ENCODE measurements at regions not wholly inside any gene's neighbourhood (a gene's known extent, or its start where the extent isn't known, plus 50 kb on each side); places are given as distances from the start of the nearest gene placed in this dataset.

DNA sequence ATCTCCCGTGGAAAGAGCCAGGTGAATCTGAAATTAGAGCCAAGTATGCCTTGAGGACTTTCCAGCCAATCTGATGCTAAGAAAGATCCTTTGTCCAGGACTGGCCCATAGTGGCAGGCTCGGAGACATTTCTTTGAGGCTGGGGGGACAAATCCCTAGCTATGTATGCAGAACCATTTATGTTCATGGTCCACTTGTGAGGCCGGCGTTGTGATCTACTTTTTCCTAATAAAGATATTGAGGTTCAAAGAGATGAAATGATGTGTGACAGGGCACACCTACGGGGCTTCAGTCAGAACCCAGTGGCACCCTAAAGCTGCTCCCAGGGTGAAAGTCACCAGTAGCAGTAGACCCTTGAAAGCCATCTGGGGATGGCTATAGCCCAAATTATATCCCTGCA lies 120.3 kb upstream of the MAFB start:
- FAIRE-seq (no peak), DNase-seq (ENCODE audit: low read depth) (no peak)
- no peak overlapping the region for H3K4me2 ChIP-seq (ENCODE audit: low read length)

GRCh38 chr20:40810332-40811000 lies 121.4 kb upstream of the MAFB start:
- Histone ChIP-seq H2AFZ (ENCODE audit: low read depth, low read length) (no peak overlapping the region), H3K36me3 (ENCODE audit: insufficient read depth, low read length) (no peaks in the 10 kb centered on the region), H3K4me3 (ENCODE audit: insufficient read depth, low read depth, low read length) (no peak overlapping the region), H3K4me1 (ENCODE audit: insufficient read depth, low read length) (no peaks in the 10 kb centered on the region), H3K27ac (ENCODE audit: low read depth, low read length) (no peak overlapping the region), H3K4me2 (ENCODE audit: low read length) (no peak overlapping the region), H3K27me3 (ENCODE audit: insufficient read depth, low read length) (peaks cover 6% of the 10 kb centered on the region), H3K79me2 (ENCODE audit: insufficient read depth, low read length) (no peaks in the 10 kb centered on the region), H3K9me3 (ENCODE audit: insufficient read depth, low read depth, low read length) (no peaks in the 10 kb centered on the region), H4K20me1 (ENCODE audit: insufficient read depth, low read length) (no peaks in the 10 kb centered on the region), H3K9ac (ENCODE audit: low read length) (no peak overlapping the region)
- Mint-ChIP-seq H3K36me3 (ENCODE audit: low read depth, unreplicated experiment) (peaks cover 2% of the 10 kb centered on the region), H3K9me3 (ENCODE audit: unreplicated experiment) (no peaks in the 10 kb centered on the region), H3K4me1 (ENCODE audit: low read depth, unreplicated experiment) (no peaks in the 10 kb centered on the region), H3K27ac (ENCODE audit: unreplicated experiment) (no peak overlapping the region), H3K4me3 (ENCODE audit: unreplicated experiment) (no peak overlapping the region), H3K27me3 (ENCODE audit: low read depth, unreplicated experiment) (peaks cover 25% of the 10 kb centered on the region)
- FAIRE-seq (no peak), DNase-seq (ENCODE audit: low read depth) (no peak)
- TF ChIP-seq CTCF (IDR thresholded peaks at IDR 0.05; ENCODE audit: insufficient read depth, low read depth, low read length) (no peak), EZH2 (IDR thresholded peaks at IDR 0.05; ENCODE audit: insufficient read depth, low read length) (no peak)

More for the DNA sequence above, 120.3 kb upstream of the MAFB start:
- TF ChIP-seq CTCF (IDR thresholded peaks at IDR 0.05; ENCODE audit: insufficient read depth, low read depth, low read length) (no peak), EZH2 (IDR thresholded peaks at IDR 0.05; ENCODE audit: insufficient read depth, low read length) (no peak)
- no peak overlapping the region for H3K27ac Mint-ChIP-seq (ENCODE audit: unreplicated experiment)
- Histone ChIP-seq H4K20me1 (ENCODE audit: insufficient read depth, low read length) (no peaks in the 10 kb centered on the region), H3K79me2 (ENCODE audit: insufficient read depth, low read length) (no peaks in the 10 kb centered on the region), H3K4me1 (ENCODE audit: insufficient read depth, low read length) (no peaks in the 10 kb centered on the region), H3K9ac (ENCODE audit: low read length) (no peak overlapping the region), H3K36me3 (ENCODE audit: insufficient read depth, low read length) (no peaks in the 10 kb centered on the region), H3K9me3 (ENCODE audit: insufficient read depth, low read depth, low read length) (no peaks in the 10 kb centered on the region), H2AFZ (ENCODE audit: low read depth, low read length) (no peak overlapping the region), H3K27ac (ENCODE audit: low read depth, low read length) (no peak overlapping the region), H3K4me3 (ENCODE audit: insufficient read depth, low read depth, low read length) (no peak overlapping the region), H3K27me3 (ENCODE audit: insufficient read depth, low read length) (peaks cover 6% of the 10 kb centered on the region)
- no peak overlapping the region for H3K4me3 Mint-ChIP-seq (ENCODE audit: unreplicated experiment)
- no peaks in the 10 kb centered on the region for H3K9me3 Mint-ChIP-seq (ENCODE audit: unreplicated experiment)
- H3K36me3 Mint-ChIP-seq (ENCODE audit: low read depth, unreplicated experiment): peaks cover 2% of the 10 kb centered on the region
- H3K27me3 Mint-ChIP-seq (ENCODE audit: low read depth, unreplicated experiment): peaks cover 35% of the 10 kb centered on the region
- H3K4me1 Mint-ChIP-seq (ENCODE audit: low read depth, unreplicated experiment): no peaks in the 10 kb centered on the region

GRCh38 chr20:40811004-40811403 lies 122.0 kb upstream of the MAFB start:
- Histone ChIP-seq H3K27me3 (ENCODE audit: insufficient read depth, low read length) (peaks cover 6% of the 10 kb centered on the region), H2AFZ (ENCODE audit: low read depth, low read length) (no peak overlapping the region), H3K36me3 (ENCODE audit: insufficient read depth, low read length) (no peaks in the 10 kb centered on the region), H3K9ac (ENCODE audit: low read length) (no peak overlapping the region), H3K27ac (ENCODE audit: low read depth, low read length) (no peak overlapping the region), H3K4me1 (ENCODE audit: insufficient read depth, low read length) (no peaks in the 10 kb centered on the region), H3K9me3 (ENCODE audit: insufficient read depth, low read depth, low read length) (no peaks in the 10 kb centered on the region), H3K4me3 (ENCODE audit: insufficient read depth, low read depth, low read length) (no peak overlapping the region), H3K79me2 (ENCODE audit: insufficient read depth, low read length) (no peaks in the 10 kb centered on the region), H4K20me1 (ENCODE audit: insufficient read depth, low read length) (no peaks in the 10 kb centered on the region), H3K4me2 (ENCODE audit: low read length) (no peak overlapping the region)
- DNase-seq (ENCODE audit: low read depth) (no peak), FAIRE-seq (no peak)
- peaks cover 2% of the 10 kb centered on the region for H3K36me3 Mint-ChIP-seq (ENCODE audit: low read depth, unreplicated experiment)
- H3K27ac Mint-ChIP-seq (ENCODE audit: unreplicated experiment): no peak overlapping the region
- no peaks in the 10 kb centered on the region for H3K4me1 Mint-ChIP-seq (ENCODE audit: low read depth, unreplicated experiment)
- peaks cover 21% of the 10 kb centered on the region for H3K27me3 Mint-ChIP-seq (ENCODE audit: low read depth, unreplicated experiment)
- H3K4me3 Mint-ChIP-seq (ENCODE audit: unreplicated experiment): no peak overlapping the region
- no peaks in the 10 kb centered on the region for H3K9me3 Mint-ChIP-seq (ENCODE audit: unreplicated experiment)
- TF ChIP-seq CTCF (IDR thresholded peaks at IDR 0.05; ENCODE audit: insufficient read depth, low read depth, low read length) (no peak), EZH2 (IDR thresholded peaks at IDR 0.05; ENCODE audit: insufficient read depth, low read length) (no peak)
